Body of pancreas (tissue), 4 donors: ENCODE measurements at regions not wholly inside any gene's neighbourhood (a gene's known extent, or its start where the extent isn't known, plus 50 kb on each side); places are given as distances from the start of the nearest gene placed in this dataset.
"Not testable (repeated sequence)": the region's sequence is repeated elsewhere in the genome, so short reads cannot be mapped to it uniquely, and the experiment has no call there.

Experiments
- ATAC-seq: fragments of 150-250 bp; one replicate; pipeline ENCODE4 v1.9.1; 2016
- DNase-seq, 4 donors: peaks; one replicate each; pipeline ENCODE4 v3.0.0-alpha.2; 2019
- H3K27ac ChIP-seq, 4 donors: fragments of 200-600 bp; sonication (generic); 1 replicate in 3 of 4; 2 replicates in 1 of 4; pipeline versions ENCODE4 v1.5.1 to v1.6.1; 2016 to 2019; ENCODE audit warnings: mild to moderate bottlenecking in 1 of 4, mixed read lengths in 1 of 4, moderate library complexity in 1 of 4
- H3K27me3 ChIP-seq, 2 donors: fragments of 200-600 bp; sonication (generic); one replicate each; pipeline ENCODE4 v1.6.0; 2016; ENCODE audit warnings: mild to moderate bottlenecking in 1 of 2
- H3K36me3 ChIP-seq, 2 donors: fragments of 200-600 bp; sonication (generic); replicated peaks in 1 of 2; 2 replicates each; pipeline ENCODE4 v1.5.1; 2016; ENCODE audit warnings: low read depth in 2 of 2; ENCODE audit not compliant: insufficient read depth in 1 of 2
- H3K4me1 ChIP-seq: fragments of 200-600 bp; sonication (generic); one replicate; pipeline ENCODE4 v1.6.0; 2016
- H3K4me3 ChIP-seq, 2 donors: fragments of 200-600 bp; sonication (generic); 1 replicate in 1 of 2; 2 replicates in 1 of 2; pipeline ENCODE4 v1.5.1; 2016 to 2019
- H3K9me3 ChIP-seq, 3 donors: fragments of 200-600 bp; sonication (generic); 1 replicate in 2 of 3; 2 replicates in 1 of 3; pipeline ENCODE4 v1.5.1; 2016
- POLR2A ChIP-seq, 3 donors: fragments of 450-650 bp; IDR thresholded peaks; one replicate each; pipeline ENCODE4 v1.6.1; 2016; ENCODE audit warnings: antibody characterized with exemption in 3 of 3, mild to moderate bottlenecking in 2 of 3
- WGBS, 2 donors: methylation state at CpG; one replicate each; pipeline ENCODE4 v1.1.5; 2017; 5-methylcytosine and 5-hydroxymethylcytosine counted together
- intact Hi-C: fragments of 100-400 bp; cut with DNase I; formaldehyde crosslinking; loops from one replicate; pipeline ENCODE4 v1.15.1; 2023
- TF ChIP-seq, protein P1 (sequence below), 7 experiments: fragments of 450-650 bp in 4 of 7; fragments of 200-600 bp in 3 of 7; sonication (generic) in 3 of 7; IDR thresholded peaks; one replicate each; pipeline ENCODE4 v1.5.1; 2016 to 2019; ENCODE audit warnings: antibody characterized with exemption in 7 of 7

DNA sequence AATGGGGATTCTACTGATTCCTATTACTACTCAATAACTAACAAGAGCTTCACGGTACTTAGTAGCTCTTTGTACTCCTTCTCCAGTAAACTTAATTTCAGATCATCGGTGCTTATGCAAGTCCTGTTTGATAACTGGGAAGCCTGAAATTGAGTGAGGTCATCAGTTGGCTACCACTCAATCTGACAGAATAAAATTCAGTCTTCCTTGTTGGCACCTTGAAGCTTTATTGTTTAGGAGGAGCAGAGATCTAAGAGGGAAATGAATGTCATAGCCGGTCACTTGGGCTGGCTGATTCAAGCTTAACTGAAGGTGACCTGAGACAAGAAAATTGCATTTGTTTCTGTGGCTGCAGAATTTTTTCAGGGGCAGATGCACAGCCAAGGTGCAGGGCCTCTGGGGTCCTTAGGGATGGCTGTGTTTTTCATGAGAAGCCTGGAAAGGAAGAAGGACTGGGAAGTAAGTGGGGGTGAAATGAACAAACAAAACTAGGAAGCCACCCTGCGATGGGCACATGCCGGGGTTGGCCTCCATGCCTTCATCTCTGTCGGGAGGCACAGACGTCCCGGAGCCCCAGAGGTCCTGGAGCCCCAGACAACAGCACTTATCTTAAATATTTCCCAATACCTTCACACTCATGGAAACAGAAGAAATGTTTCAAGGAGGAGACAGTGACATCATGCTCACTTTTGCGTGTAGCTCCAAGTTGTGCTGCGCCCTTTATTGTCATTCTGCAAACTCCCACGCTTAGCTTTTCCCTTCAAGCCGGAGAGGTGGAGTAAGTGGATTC is 85.0 kb upstream of the KIF5B start:
- peak; percentile 35 to 76 (median 42) for DNase-seq
- peak in 1 of 3 donors; percentile 14 for TF ChIP-seq POLR2A (IDR thresholded peaks at IDR 0.05)
- TF ChIP-seq, protein P1, sequence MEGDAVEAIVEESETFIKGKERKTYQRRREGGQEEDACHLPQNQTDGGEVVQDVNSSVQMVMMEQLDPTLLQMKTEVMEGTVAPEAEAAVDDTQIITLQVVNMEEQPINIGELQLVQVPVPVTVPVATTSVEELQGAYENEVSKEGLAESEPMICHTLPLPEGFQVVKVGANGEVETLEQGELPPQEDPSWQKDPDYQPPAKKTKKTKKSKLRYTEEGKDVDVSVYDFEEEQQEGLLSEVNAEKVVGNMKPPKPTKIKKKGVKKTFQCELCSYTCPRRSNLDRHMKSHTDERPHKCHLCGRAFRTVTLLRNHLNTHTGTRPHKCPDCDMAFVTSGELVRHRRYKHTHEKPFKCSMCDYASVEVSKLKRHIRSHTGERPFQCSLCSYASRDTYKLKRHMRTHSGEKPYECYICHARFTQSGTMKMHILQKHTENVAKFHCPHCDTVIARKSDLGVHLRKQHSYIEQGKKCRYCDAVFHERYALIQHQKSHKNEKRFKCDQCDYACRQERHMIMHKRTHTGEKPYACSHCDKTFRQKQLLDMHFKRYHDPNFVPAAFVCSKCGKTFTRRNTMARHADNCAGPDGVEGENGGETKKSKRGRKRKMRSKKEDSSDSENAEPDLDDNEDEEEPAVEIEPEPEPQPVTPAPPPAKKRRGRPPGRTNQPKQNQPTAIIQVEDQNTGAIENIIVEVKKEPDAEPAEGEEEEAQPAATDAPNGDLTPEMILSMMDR (IDR thresholded peaks at IDR 0.05) = no peak
- H3K4me1 ChIP-seq = peaks cover 22% of the 10 kb centered on the region

DNA sequence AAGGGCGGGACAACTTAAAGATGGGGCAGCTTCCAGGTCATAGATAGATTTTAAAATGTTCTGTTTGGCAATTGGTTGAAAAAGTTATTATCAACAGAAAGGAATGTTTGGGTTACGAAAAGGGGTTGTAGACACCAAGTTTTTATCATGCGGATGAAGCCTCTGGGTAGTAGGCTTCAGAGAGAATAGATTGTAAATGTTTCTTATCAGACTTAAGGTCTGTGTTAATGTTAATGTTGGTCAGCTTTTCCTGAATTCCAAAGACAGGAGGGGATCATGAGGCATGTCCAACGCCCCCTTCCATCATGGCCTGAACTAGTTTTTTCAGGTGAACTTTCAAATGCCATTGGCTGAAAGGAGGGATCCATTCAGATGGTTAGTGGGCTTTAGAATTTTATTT is 84.2 kb upstream of the KIF5B start:
- WGBS, 2 donors = 87% methylated on average over 4 of the region's 4 CpGs
- peak overlapping the region in 3 of 4 donors; percentile 24 to 74 (median 69) for H3K27ac ChIP-seq
- peaks cover 22% of the 10 kb centered on the region for H3K4me1 ChIP-seq
- DNase-seq = no peak
- H3K9me3 ChIP-seq = no peaks in the 10 kb centered on the region
- TF ChIP-seq POLR2A (IDR thresholded peaks at IDR 0.05) = no peak
- TF ChIP-seq, protein P1 (IDR thresholded peaks at IDR 0.05) = no peak
- no peak overlapping the region for H3K4me3 ChIP-seq
- intact Hi-C loops = no loop called here
- no peak for ATAC-seq
- no peaks in the 10 kb centered on the region for H3K36me3 ChIP-seq
- no peaks in the 10 kb centered on the region for H3K27me3 ChIP-seq

More for the DNA sequence above, 85.0 kb upstream of the KIF5B start:
- no peak overlapping the region for H3K4me3 ChIP-seq
- peak; percentile 87 for ATAC-seq
- 76 to 82% methylated on average over 12 of the region's 12 CpGs for WGBS, 2 donors
- H3K27ac ChIP-seq = peak overlapping the region; percentile 24 to 74 (median 58)
- intact Hi-C loops = no loop called here
- H3K9me3 ChIP-seq = no peaks in the 10 kb centered on the region
- no peaks in the 10 kb centered on the region for H3K27me3 ChIP-seq
- H3K36me3 ChIP-seq = no peaks in the 10 kb centered on the region

DNA sequence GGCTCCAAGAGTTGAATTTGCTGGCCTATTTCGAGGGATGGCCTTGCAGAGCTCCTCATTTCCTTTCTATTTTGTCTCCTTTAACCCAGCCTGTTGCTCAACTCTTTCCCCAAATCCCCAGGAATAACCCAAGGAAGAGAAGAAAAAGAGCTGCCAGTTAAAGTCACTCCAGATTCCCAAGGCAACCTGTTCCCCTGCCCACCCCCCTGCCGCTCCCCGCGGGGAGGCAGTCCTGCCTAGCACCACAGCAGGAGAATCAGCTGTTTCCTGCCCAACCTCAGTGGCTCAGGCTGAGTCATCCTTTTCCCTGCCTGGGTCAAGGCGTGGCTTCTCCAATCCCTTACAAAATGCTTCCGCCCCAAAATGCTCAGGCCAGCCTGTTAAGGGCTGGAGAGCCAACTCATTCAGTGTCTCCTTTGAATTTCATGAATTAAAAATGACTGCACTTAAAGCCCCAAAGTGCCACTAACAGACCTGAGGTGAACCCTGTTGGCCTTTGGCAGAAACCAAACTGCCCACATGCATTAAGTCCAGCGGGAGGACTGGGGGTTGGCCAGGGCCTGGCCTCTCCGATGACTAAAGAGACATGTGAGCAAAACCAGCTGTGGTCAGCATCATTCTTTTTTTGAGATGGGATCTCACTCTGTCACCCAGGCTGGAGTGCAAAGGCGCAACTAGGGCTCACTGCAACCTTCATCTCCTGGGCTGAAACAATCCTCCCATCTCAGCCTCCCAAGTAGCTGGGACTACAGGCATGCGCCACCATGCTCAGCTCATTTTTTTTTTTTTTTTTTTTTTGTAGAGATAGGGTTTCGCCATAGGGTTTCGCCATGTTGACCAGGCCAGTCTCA is 83.2 kb upstream of the KIF5B start:
- DNase-seq (peak; percentile 50 to 77 (median 58)), ATAC-seq (peak; percentile 79)
- Histone ChIP-seq H3K27ac (peak overlapping the region in 2 of 4 donors; percentile 42 to 65), H3K4me1 (peaks cover 15% of the 10 kb centered on the region), H3K27me3 (no peaks in the 10 kb centered on the region), H3K36me3 (no peaks in the 10 kb centered on the region), H3K9me3 (no peaks in the 10 kb centered on the region), H3K4me3 (no peak overlapping the region)
- intact Hi-C loops = no loop called here
- WGBS, 2 donors = 56 to 70% methylated on average over 12 of the region's 12 CpGs
- TF ChIP-seq POLR2A (IDR thresholded peaks at IDR 0.05) = no peak
- TF ChIP-seq, protein P1 (IDR thresholded peaks at IDR 0.05) = no peak

DNA sequence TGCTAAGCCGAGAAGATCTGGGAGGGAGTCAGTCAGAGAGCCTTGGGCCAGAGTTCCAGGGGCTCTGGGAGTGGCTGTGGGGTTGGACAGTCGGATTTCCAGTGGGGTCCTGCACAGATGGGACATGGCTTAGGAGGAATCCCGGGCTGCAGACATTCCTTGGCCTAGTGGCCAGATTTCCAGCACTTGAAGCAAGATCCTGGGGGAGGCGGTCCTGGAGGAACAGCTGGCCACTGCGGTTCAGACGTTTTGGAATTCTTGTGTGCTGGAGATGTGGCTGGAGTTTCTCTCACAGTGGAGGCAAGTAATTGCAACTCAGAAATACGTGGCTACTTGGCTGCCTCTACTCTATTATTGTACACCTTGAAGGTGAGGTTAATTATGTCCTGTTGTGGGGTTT is 80.7 kb upstream of the KIF5B start:
- 73 to 76% methylated on average over 7 of the region's 7 CpGs for WGBS, 2 donors
- H3K36me3 ChIP-seq, ATAC-seq, H3K27ac ChIP-seq, H3K4me3 ChIP-seq, H3K27me3 ChIP-seq, intact Hi-C loops, H3K9me3 ChIP-seq: not testable (repeated sequence)
- peak in 1 of 4 donors; percentile 15 for DNase-seq
- peaks cover 15% of the 10 kb centered on the region for H3K4me1 ChIP-seq

DNA sequence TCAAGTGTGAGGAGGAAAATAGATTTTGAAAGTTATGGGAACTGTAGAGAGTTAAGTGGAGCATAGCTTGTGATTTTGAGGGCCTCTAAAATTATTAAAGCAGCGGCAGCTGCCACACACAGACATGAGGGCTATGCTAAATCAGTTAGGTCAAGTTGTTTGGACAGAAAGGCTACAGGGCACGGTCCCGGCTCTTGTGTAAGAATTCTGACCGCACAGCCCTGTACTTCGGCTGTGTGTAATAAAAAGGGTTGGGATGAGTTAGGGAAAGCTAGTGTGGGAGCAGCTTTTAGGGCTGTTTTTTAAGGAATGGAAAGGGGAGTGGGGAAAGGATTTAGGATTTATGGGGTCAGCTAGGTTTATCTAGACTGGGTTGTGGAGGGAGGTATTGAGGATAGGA is 79.6 kb upstream of the KIF5B start:
- intact Hi-C loops, ATAC-seq, H3K27me3 ChIP-seq, H3K27ac ChIP-seq, H3K9me3 ChIP-seq, DNase-seq, H3K36me3 ChIP-seq, H3K4me3 ChIP-seq: not testable (repeated sequence)
- H3K4me1 ChIP-seq = peaks cover 17% of the 10 kb centered on the region
- 94 to 100% methylated on average over 5 of the region's 5 CpGs for WGBS, 2 donors
